Trophoblast cell (in vitro differentiated cells and primary cell): ENCODE measurements at regions not wholly inside any gene's neighbourhood (a gene's known extent, or its start where the extent isn't known, plus 50 kb on each side); places are given as distances from the start of the nearest gene placed in this dataset.

Source experiments
- DNase-seq, 2 donors: peaks; one replicate each; pipeline ENCODE4 v3.0.0-alpha.2; 2016
- H2AFZ ChIP-seq: 2 replicates; pipeline ENCODE4 v1.6.1; 2013; ENCODE audit warnings: low read length, moderate library complexity, mild to moderate bottlenecking; ENCODE audit not compliant: insufficient read depth, poor library complexity
- H2AK5ac ChIP-seq: 2 replicates; pipeline ENCODE4 v1.6.1; 2013; ENCODE audit warnings: mild to moderate bottlenecking, low read length
- H2BK120ac ChIP-seq: 2 replicates; pipeline ENCODE4 v1.6.1; 2013; ENCODE audit warnings: low read length, mild to moderate bottlenecking, moderate library complexity; ENCODE audit not compliant: insufficient read depth, poor library complexity
- H2BK12ac ChIP-seq: 2 replicates; pipeline ENCODE4 v1.6.1; 2013; ENCODE audit warnings: mild to moderate bottlenecking, low read length, moderate library complexity
- H2BK5ac ChIP-seq: 2 replicates; pipeline ENCODE4 v1.6.1; 2013; ENCODE audit warnings: low read length, low read depth, moderate library complexity, mild to moderate bottlenecking; ENCODE audit not compliant: poor library complexity
- H3K14ac ChIP-seq: 2 replicates; pipeline ENCODE4 v1.6.1; 2013; ENCODE audit warnings: mild to moderate bottlenecking, low read length
- H3K18ac ChIP-seq: 2 replicates; pipeline ENCODE4 v1.6.1; 2013; ENCODE audit warnings: mild to moderate bottlenecking, low read length
- H3K23ac ChIP-seq: 2 replicates; pipeline ENCODE4 v1.6.1; 2013; ENCODE audit warnings: low read length
- H3K27ac ChIP-seq: 2 replicates; pipeline ENCODE4 v1.5.1; 2013; ENCODE audit warnings: low read depth, mild to moderate bottlenecking, inconsistent platforms, low read length, moderate library complexity
- H3K27me3 ChIP-seq: 2 replicates; pipeline ENCODE4 v1.6.1; 2013; ENCODE audit warnings: inconsistent platforms, mild to moderate bottlenecking, low read length, moderate library complexity; ENCODE audit not compliant: insufficient read depth
- H3K36me3 ChIP-seq, 2 experiments: 1 replicate in 1 of 2; 2 replicates in 1 of 2; pipeline ENCODE4 v1.6.1; 2013; ENCODE audit warnings: low read length in 2 of 2, mild to moderate bottlenecking in 2 of 2, moderate library complexity in 1 of 2; ENCODE audit not compliant: insufficient read depth in 2 of 2, control insufficient read depth in 1 of 2
- H3K4ac ChIP-seq: 2 replicates; pipeline ENCODE4 v1.6.1; 2013; ENCODE audit warnings: low read depth, mild to moderate bottlenecking, low read length, moderate library complexity
- H3K4me1 ChIP-seq, 2 experiments: 1 replicate in 1 of 2; 2 replicates in 1 of 2; pipeline ENCODE4 v1.6.1; 2013; ENCODE audit warnings: low read length in 2 of 2, mild to moderate bottlenecking in 2 of 2, moderate library complexity in 1 of 2; ENCODE audit not compliant: insufficient read depth in 2 of 2, control insufficient read depth in 1 of 2
- H3K4me2 ChIP-seq: 2 replicates; pipeline ENCODE4 v1.6.1; 2013; ENCODE audit warnings: inconsistent platforms, mild to moderate bottlenecking, low read length, moderate library complexity
- H3K4me3 ChIP-seq: 2 replicates; pipeline ENCODE4 v1.5.1; 2013; ENCODE audit warnings: mild to moderate bottlenecking, low read depth, low read length, inconsistent platforms
- H3K79me1 ChIP-seq: one replicate; pipeline ENCODE4 v1.6.1; 2013; ENCODE audit warnings: low read length
- H3K79me2 ChIP-seq: 2 replicates; pipeline ENCODE4 v1.6.1; 2013; ENCODE audit warnings: low read length, mild to moderate bottlenecking; ENCODE audit not compliant: control insufficient read depth, insufficient read depth, poor library complexity
- H3K9ac ChIP-seq: 2 replicates; pipeline ENCODE4 v1.6.1; 2013; ENCODE audit warnings: mild to moderate bottlenecking, low read length
- H3K9me3 ChIP-seq: 2 replicates; pipeline ENCODE4 v1.6.1; 2013; ENCODE audit warnings: low read depth, mild to moderate bottlenecking, control low read depth, inconsistent platforms, low read length; ENCODE audit not compliant: insufficient read depth
- H4K12ac ChIP-seq: 2 replicates; pipeline ENCODE4 v1.6.1; 2013; ENCODE audit warnings: low read depth, mild to moderate bottlenecking, low read length, moderate library complexity
- H4K8ac ChIP-seq: 2 replicates; pipeline ENCODE4 v1.6.1; 2013; ENCODE audit warnings: low read depth, mild to moderate bottlenecking, low read length, moderate library complexity
- H4K91ac ChIP-seq: one replicate; pipeline ENCODE4 v1.6.1; 2013; ENCODE audit warnings: low read depth, mild to moderate bottlenecking, low read length, moderate library complexity
- WGBS: extraction: QIAGEN DNeasy Blood & Tissue Kit; methylation state at CpG from one replicate; pipeline ENCODE4 v1.1.7; 2013; ENCODE audit warnings: missing lambda C conversion rate; ENCODE audit not compliant: insufficient read length, insufficient coverage; ENCODE audit errors: extremely low coverage; 5-methylcytosine and 5-hydroxymethylcytosine counted together

DNA sequence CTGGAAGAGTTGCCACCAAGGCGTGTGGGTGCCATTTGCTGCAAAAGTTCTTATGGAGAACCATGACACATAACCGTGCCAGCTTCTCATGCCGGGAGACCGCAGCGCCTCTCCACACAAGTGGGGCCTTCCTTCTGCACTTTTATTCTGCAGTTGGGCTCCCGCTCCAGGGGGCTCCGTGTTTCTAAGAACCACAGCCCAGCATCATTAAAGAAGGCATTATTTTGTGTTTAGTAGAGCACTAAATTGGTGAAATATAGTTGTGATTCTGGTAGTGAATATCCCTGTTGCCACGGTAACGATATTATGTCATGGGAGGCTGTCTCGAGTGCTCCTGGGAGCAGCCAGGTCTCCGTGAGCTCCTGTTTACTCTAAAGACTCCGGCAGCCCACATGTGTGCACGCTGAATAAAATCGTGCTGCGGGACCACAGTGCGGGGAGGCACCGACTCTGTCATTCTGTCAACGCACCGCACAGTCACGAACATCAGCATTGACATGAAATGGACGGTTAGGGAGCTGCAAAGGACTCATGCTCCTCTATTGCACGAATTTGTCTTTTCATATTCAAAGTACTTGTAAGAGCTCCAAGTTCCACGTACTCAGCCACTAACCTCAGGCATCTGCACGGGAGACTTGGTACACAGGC, 68.8 kb upstream of the PITRM1 start:
- no peak overlapping the region for H3K9ac ChIP-seq

DNA sequence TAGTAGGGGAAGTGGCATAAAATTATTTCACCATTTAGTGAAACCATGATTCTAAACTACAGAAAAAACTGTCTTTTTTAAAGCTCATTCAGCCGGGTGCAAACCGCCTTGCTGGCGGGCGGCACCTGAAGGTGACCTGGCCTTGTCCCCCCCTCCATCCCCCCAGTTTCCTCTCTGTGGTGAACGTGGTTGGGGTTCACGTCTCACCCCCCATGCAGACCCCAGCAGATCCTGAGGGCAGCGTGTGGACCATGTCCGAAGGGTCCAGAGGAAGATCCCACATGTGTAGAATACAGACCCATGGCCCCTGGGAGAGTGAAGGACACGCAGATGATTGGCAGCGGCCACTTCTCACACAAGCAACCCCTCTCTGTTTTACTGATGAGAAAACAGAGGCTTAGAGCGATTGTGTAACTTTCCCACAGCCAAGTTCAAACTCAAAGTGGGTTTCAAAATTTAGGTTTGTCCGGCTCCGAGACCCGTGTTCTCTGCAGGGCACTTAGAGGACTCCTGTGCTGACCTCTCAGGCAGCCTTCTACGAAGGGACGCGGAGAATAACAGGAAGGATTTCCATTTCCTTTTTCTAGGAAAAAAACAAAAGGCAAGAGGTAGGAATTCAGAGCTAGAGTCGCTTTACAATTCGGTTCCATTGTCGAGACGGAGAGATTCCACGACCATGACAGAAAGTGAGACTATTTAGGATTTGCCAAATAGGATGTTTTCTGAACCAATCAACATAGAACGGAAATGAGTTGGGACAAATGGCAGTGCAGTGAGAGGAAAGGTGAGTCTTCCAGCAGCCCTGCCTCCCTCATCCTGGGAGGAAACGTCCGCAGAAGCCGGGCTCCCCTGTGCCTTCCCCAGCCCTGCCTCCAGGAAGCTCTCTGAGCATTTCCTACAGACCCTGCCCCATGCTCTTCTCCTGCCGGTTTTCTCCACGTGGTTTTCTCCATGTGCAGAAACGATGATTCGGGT, 67.6 kb upstream of the PITRM1 start:
- H3K14ac ChIP-seq = peak overlapping the region; percentile 28
- H3K79me1 ChIP-seq = peaks cover 12% of the 10 kb centered on the region
- H2AK5ac ChIP-seq = no peak overlapping the region
- DNase-seq = peak; percentile 35 to 64
- H4K12ac ChIP-seq = no peak overlapping the region
- H3K4me2 ChIP-seq = no peak overlapping the region
- no peaks in the 10 kb centered on the region for H3K36me3 ChIP-seq
- H3K18ac ChIP-seq = peak overlapping the region; percentile 38
- H2BK5ac ChIP-seq = no peak overlapping the region
- H3K27me3 ChIP-seq = no peaks in the 10 kb centered on the region
- H3K79me2 ChIP-seq = no peaks in the 10 kb centered on the region
- WGBS = no CpG with 5 or more reads among the region's 30 CpGs
- no peak overlapping the region for H3K4ac ChIP-seq
- H3K9me3 ChIP-seq = no peaks in the 10 kb centered on the region
- no peak overlapping the region for H3K4me3 ChIP-seq
- H3K4me1 ChIP-seq = peaks cover 0 to 3% of the 10 kb centered on the region in 2 experiments
- H4K91ac ChIP-seq = peak overlapping the region; percentile 53
- H3K9ac ChIP-seq = no peak overlapping the region
- H2BK12ac ChIP-seq = peak overlapping the region; percentile 42
- peak overlapping the region; percentile 34 for H2BK120ac ChIP-seq
- H3K23ac ChIP-seq = no peak overlapping the region
- no peak overlapping the region for H4K8ac ChIP-seq
- H2AFZ ChIP-seq = no peak overlapping the region
- H3K27ac ChIP-seq = no peak overlapping the region

More for the DNA sequence above, 68.8 kb upstream of the PITRM1 start:
- no peak overlapping the region for H3K14ac ChIP-seq
- DNase-seq = no peak
- WGBS = no CpG with 5 or more reads among the region's 24 CpGs
- H3K4me1 ChIP-seq = peaks cover 0 to 3% of the 10 kb centered on the region in 2 experiments
- H3K4me3 ChIP-seq = no peak overlapping the region
- H3K27ac ChIP-seq = no peak overlapping the region
- H2AK5ac ChIP-seq = no peak overlapping the region
- H2BK5ac ChIP-seq = no peak overlapping the region
- peaks cover 10% of the 10 kb centered on the region for H3K79me1 ChIP-seq
- no peak overlapping the region for H4K12ac ChIP-seq
- no peak overlapping the region for H4K8ac ChIP-seq
- H3K4me2 ChIP-seq = no peak overlapping the region
- no peak overlapping the region for H2BK12ac ChIP-seq
- H3K9me3 ChIP-seq = no peaks in the 10 kb centered on the region
- no peak overlapping the region for H3K23ac ChIP-seq
- H3K4ac ChIP-seq = no peak overlapping the region
- no peaks in the 10 kb centered on the region for H3K36me3 ChIP-seq
- H3K79me2 ChIP-seq = no peaks in the 10 kb centered on the region
- H4K91ac ChIP-seq = no peak overlapping the region
- no peak overlapping the region for H2AFZ ChIP-seq
- no peak overlapping the region for H3K18ac ChIP-seq
- no peak overlapping the region for H2BK120ac ChIP-seq
- no peaks in the 10 kb centered on the region for H3K27me3 ChIP-seq

DNA sequence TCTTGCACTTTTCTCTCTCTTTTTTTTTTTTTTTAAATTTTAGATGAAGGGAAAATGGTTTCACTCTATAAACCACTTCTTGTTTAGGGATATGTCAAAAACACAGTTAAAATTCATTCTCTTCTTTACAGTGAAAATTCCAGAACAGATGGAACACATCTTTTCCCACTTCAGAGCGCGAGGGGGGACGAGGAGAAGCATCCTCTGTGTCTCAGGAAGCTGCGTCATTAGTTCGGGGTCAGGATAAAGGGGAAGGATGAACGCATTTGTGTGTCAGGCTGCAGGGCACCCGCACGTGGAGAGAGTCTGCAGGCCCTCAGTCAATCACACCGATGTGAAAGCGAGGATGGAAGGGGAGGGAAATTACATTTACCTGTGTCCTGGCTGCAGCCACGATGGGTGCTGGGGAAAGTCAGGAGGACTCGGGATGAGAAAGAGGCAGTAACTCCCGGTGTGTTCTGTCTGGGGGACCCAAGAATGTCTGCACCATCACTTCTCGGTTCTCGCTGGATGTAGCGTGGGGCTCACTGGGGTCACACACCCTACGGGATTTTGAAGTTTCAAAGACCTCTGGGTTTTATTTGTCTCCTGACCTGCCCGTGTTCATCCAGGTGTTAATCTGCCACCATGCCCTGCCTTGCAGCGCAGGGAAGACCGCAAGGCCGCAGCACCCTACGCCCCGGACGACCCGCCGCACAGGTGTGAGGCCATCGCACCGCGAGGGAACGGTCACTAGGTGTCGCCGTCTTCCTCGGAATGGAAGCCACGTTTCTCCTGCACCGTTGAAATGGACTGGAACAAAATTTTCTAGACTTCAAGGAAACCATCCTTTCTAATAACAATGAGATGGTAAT, 66.7 kb upstream of the PITRM1 start:
- peaks cover 0 to 2% of the 10 kb centered on the region in 2 experiments for H3K36me3 ChIP-seq
- no peaks in the 10 kb centered on the region for H3K27me3 ChIP-seq
- H2BK5ac ChIP-seq = no peak overlapping the region
- H3K27ac ChIP-seq = no peak overlapping the region
- DNase-seq = peak in 1 of 2 donors; percentile 76
- peaks cover 15% of the 10 kb centered on the region for H3K79me1 ChIP-seq
- H2BK12ac ChIP-seq = peak overlapping the region; percentile 33
- no peak overlapping the region for H3K4me3 ChIP-seq
- H3K18ac ChIP-seq = no peak overlapping the region
- H3K23ac ChIP-seq = no peak overlapping the region
- H2BK120ac ChIP-seq = peak overlapping the region; percentile 49
- no peak overlapping the region for H4K12ac ChIP-seq
- no peak overlapping the region for H3K9ac ChIP-seq
- H3K4me1 ChIP-seq = peaks cover 0 to 3% of the 10 kb centered on the region in 2 experiments
- peak overlapping the region; percentile 27 for H4K91ac ChIP-seq
- WGBS = no CpG with 5 or more reads among the region's 35 CpGs
- no peak overlapping the region for H3K4ac ChIP-seq
- no peak overlapping the region for H3K14ac ChIP-seq
- H3K79me2 ChIP-seq = no peaks in the 10 kb centered on the region
- no peak overlapping the region for H3K4me2 ChIP-seq
- H2AFZ ChIP-seq = no peak overlapping the region
- no peaks in the 10 kb centered on the region for H3K9me3 ChIP-seq
- H2AK5ac ChIP-seq = peak overlapping the region; percentile 69
- H4K8ac ChIP-seq = no peak overlapping the region
